Endothelial cell of umbilical vein (primary cell): ENCODE measurements at regions not wholly inside any gene's neighbourhood (a gene's known extent, or its start where the extent isn't known, plus 50 kb on each side); places are given as distances from the start of the nearest gene placed in this dataset.

ENCODE experiments used
- BruUV-seq: library from RNA; stranded (reverse); fragments of 400-500 nt; replicated peaks from 2 replicates; lab custom pipeline; 2021; lab: Mats Ljungman, UMichigan
- CTCF ChIA-PET: fragments of 300-600, 350-600 bp; sonication (Branson Sonifier 250); formaldehyde crosslinking; loops from one replicate; lab custom pipeline; 2021; ENCODE audit warnings: antibody characterized with exemption, inconsistent platforms; lab: Charles Lee
- POLR2A ChIA-PET: fragments of 300-600, 350-600 bp; sonication (Branson Sonifier 250); formaldehyde crosslinking; loops from one replicate; lab custom pipeline; 2021; ENCODE audit warnings: antibody characterized with exemption, inconsistent platforms; lab: Charles Lee
- DNase-seq: peaks from one replicate; pipeline ENCODE4 v3.0.0-alpha.2; 2011; ENCODE audit warnings: low read depth, low spot score
- FAIRE-seq: peaks from 2 replicates; lab custom pipeline; 2011; peaks lifted over from hg19 to GRCh38; lab: Jason Lieb, UNC
- H2AFZ ChIP-seq: 2 replicates; pipeline ENCODE4 v1.6.0; 2012; ENCODE audit warnings: low read depth, low read length, control low read depth, inconsistent platforms
- H3K27ac ChIP-seq: 2 replicates; pipeline ENCODE4 v1.5.1; 2011; ENCODE audit warnings: low read depth, mild to moderate bottlenecking, control low read depth, low read length, moderate library complexity; ENCODE audit not compliant: insufficient read depth
- H3K27me3 ChIP-seq, 2 experiments: 2 replicates each; pipeline versions ENCODE4 v1.6.0 to v1.6.1; 2011; ENCODE audit warnings: low read length in 2 of 2, mixed read lengths in 1 of 2; ENCODE audit not compliant: control insufficient read depth in 2 of 2, insufficient read depth in 2 of 2
- H3K36me3 ChIP-seq, 2 experiments: 2 replicates in 1 of 2; 3 replicates in 1 of 2; pipeline ENCODE4 v1.5.1; 2011; ENCODE audit warnings: low read length in 2 of 2, mild to moderate bottlenecking in 1 of 2, moderate library complexity in 1 of 2; ENCODE audit not compliant: control insufficient read depth in 2 of 2, insufficient read depth in 2 of 2; ENCODE audit errors: extremely low read depth in 1 of 2
- H3K4me1 ChIP-seq: 3 replicates; pipeline ENCODE4 v1.5.1; 2011; ENCODE audit warnings: mild to moderate bottlenecking, low read length; ENCODE audit not compliant: control insufficient read depth, insufficient read depth; ENCODE audit errors: extremely low read depth
- H3K4me2 ChIP-seq: 2 replicates; pipeline ENCODE4 v1.6.1; 2011; ENCODE audit warnings: low read length, control low read depth, mixed read lengths; ENCODE audit not compliant: insufficient read depth
- H3K4me3 ChIP-seq, 3 experiments: fragments of 200-600 bp in 1 of 3; sonication (generic), shearing (Covaris generic) in 1 of 3; replicated peaks in 1 of 3; 2 replicates each; pipeline ENCODE4 v1.5.1; 2011 to 2016; ENCODE audit warnings: control low read depth in 3 of 3, low read length in 3 of 3, mild to moderate bottlenecking in 2 of 3, inconsistent platforms in 1 of 3, low read depth in 1 of 3, moderate library complexity in 1 of 3; ENCODE audit not compliant: insufficient read depth in 1 of 3
- H3K79me2 ChIP-seq: 2 replicates; pipeline ENCODE4 v1.6.0; 2012; ENCODE audit warnings: low read length, inconsistent platforms; ENCODE audit not compliant: control insufficient read depth, insufficient read depth
- H3K9ac ChIP-seq: replicated peaks from 2 replicates; pipeline ENCODE3; 2011; ENCODE audit warnings: low read length, control low read depth; ENCODE audit not compliant: insufficient read depth; ENCODE audit errors: extremely low read depth
- H3K9me1 ChIP-seq: replicated peaks from 3 replicates; pipeline ENCODE4 v1.6.0; 2011; ENCODE audit warnings: mild to moderate bottlenecking, low read length; ENCODE audit not compliant: control insufficient read depth, insufficient read depth; ENCODE audit errors: extremely low read depth
- H3K9me3 ChIP-seq: replicated peaks from 2 replicates; pipeline ENCODE4 v1.5.1; 2012; ENCODE audit warnings: low read length, inconsistent platforms; ENCODE audit not compliant: control insufficient read depth, insufficient read depth
- H4K20me1 ChIP-seq: replicated peaks from 2 replicates; pipeline ENCODE3; 2011; ENCODE audit warnings: mild to moderate bottlenecking, low read length; ENCODE audit not compliant: control insufficient read depth, insufficient read depth; ENCODE audit errors: extremely low read depth
- EZH2 ChIP-seq: IDR thresholded peaks from 2 replicates; pipeline ENCODE4 v1.6.1; 2012; ENCODE audit warnings: borderline replicate concordance, low read depth, mild to moderate bottlenecking, moderate library complexity, low read length, inconsistent platforms; ENCODE audit not compliant: severe bottlenecking
- FOS ChIP-seq: IDR thresholded peaks from 2 replicates; pipeline ENCODE4 v1.6.1; 2011; ENCODE audit warnings: mild to moderate bottlenecking, low read length, moderate library complexity, borderline replicate concordance; ENCODE audit not compliant: insufficient read depth
- GATA2 ChIP-seq: IDR thresholded peaks from 2 replicates; pipeline ENCODE4 v1.7.0; 2011; ENCODE audit warnings: low read depth, mild to moderate bottlenecking, moderate library complexity, mixed read lengths, low read length; ENCODE audit not compliant: insufficient read length, insufficient read depth
- JUN ChIP-seq: IDR thresholded peaks from 2 replicates; pipeline ENCODE4 v1.6.1; 2011; ENCODE audit warnings: borderline replicate concordance, low read depth; ENCODE audit not compliant: insufficient read length, insufficient read depth
- MYC ChIP-seq: IDR thresholded peaks from one replicate; pipeline ENCODE4 v1.6.1; 2011; ENCODE audit warnings: mild to moderate bottlenecking, low read depth, low read length
- POLR2A ChIP-seq: IDR thresholded peaks from 2 replicates; pipeline ENCODE4 v1.6.1; 2012; ENCODE audit warnings: low read depth, mild to moderate bottlenecking, control low read depth, low read length
- POLR2AphosphoS5 ChIP-seq: IDR thresholded peaks from 2 replicates; pipeline ENCODE4 v1.6.1; 2012; ENCODE audit warnings: low read depth, mild to moderate bottlenecking, control low read depth, low read length, moderate library complexity; ENCODE audit not compliant: insufficient read depth
- dilution Hi-C: fragments of 300-500 bp; cut with MboI; formaldehyde crosslinking; loops from one replicate; pipeline ENCODE4 v1.15.0; 2019; ENCODE audit warnings: low sequenced_read_pairs; ENCODE audit not compliant: extremely low pct_ligation_motif_present
- intact Hi-C: fragments of 100-400 bp; cut with micrococcal nuclease; formaldehyde crosslinking; loops from one replicate; pipeline ENCODE4 v1.10.0; 2022
- TF ChIP-seq, protein P1 (sequence below), 2 donors: IDR thresholded peaks; 1 replicate in 1 of 2; 2 replicates in 1 of 2; pipeline ENCODE4 v1.5.1; 2011; ENCODE audit warnings: low read length in 2 of 2, mild to moderate bottlenecking in 2 of 2, moderate library complexity in 2 of 2, control low read depth in 1 of 2, inconsistent platforms in 1 of 2, low read depth in 1 of 2; ENCODE audit not compliant: insufficient read depth in 1 of 2; ENCODE audit errors: extremely low read depth in 1 of 2
- TF ChIP-seq, protein P2 (sequence below): IDR thresholded peaks from 2 replicates; pipeline ENCODE4 v1.6.1; 2011; ENCODE audit not compliant: insufficient read depth, insufficient read length

DNA sequence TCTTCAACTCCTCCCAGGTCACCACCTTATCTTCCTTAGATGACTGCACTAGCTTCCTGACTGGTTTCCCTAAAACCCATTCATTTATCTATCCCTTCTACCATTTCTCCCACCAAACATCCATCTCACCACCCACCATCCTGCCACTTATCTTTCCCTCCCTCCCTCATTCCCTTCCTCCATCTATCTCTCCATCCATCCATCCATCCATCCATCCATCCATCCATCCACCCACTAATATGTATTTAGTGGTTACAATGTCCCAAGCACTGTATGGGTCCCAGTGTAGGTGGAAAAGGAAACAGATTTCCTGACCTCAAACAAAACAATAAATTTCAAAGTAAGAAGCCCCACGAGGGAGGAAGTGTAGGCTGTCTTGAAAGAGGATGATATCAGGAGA is 59.3 kb upstream of the APCDD1L start:
- Histone ChIP-seq H3K36me3 (no peaks in the 10 kb centered on the region), H2AFZ (no peak overlapping the region), H4K20me1 (no peaks in the 10 kb centered on the region), H3K9me1 (no peaks in the 10 kb centered on the region), H3K27ac (no peak overlapping the region), H3K4me2 (no peak overlapping the region), H3K4me1 (no peaks in the 10 kb centered on the region), H3K9me3 (no peaks in the 10 kb centered on the region), H3K4me3 (no peak overlapping the region), H3K79me2 (no peaks in the 10 kb centered on the region), H3K27me3 (no peaks in the 10 kb centered on the region), H3K9ac (no peak overlapping the region)
- FAIRE-seq (no peak), DNase-seq (no peak)
- BruUV-seq: no TSS peak
- intact Hi-C loops (no loop called here), dilution Hi-C loops (no loop called here)
- POLR2A ChIA-PET: no interaction called here
- CTCF ChIA-PET: interaction anchor here (0.7 kb wide), 1 partner anchor 70 kb away, joined by 3 read pairs; no protein-coding TSS in a partner anchor
- TF ChIP-seq, protein P1, sequence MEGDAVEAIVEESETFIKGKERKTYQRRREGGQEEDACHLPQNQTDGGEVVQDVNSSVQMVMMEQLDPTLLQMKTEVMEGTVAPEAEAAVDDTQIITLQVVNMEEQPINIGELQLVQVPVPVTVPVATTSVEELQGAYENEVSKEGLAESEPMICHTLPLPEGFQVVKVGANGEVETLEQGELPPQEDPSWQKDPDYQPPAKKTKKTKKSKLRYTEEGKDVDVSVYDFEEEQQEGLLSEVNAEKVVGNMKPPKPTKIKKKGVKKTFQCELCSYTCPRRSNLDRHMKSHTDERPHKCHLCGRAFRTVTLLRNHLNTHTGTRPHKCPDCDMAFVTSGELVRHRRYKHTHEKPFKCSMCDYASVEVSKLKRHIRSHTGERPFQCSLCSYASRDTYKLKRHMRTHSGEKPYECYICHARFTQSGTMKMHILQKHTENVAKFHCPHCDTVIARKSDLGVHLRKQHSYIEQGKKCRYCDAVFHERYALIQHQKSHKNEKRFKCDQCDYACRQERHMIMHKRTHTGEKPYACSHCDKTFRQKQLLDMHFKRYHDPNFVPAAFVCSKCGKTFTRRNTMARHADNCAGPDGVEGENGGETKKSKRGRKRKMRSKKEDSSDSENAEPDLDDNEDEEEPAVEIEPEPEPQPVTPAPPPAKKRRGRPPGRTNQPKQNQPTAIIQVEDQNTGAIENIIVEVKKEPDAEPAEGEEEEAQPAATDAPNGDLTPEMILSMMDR (IDR thresholded peaks at IDR 0.05; ENCODE audit: extremely low read depth in 1 of 2, insufficient read depth in 1 of 2, low read depth in 1 of 2, low read length in 2 of 2): no peak
- no peak for TF ChIP-seq GATA2
- TF ChIP-seq POLR2AphosphoS5: no peak
- TF ChIP-seq JUN: no peak
- no peak for TF ChIP-seq EZH2
- TF ChIP-seq, protein P2, sequence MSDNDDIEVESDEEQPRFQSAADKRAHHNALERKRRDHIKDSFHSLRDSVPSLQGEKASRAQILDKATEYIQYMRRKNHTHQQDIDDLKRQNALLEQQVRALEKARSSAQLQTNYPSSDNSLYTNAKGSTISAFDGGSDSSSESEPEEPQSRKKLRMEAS: no peak
- TF ChIP-seq FOS: no peak
- TF ChIP-seq MYC: no peak
- no peak for TF ChIP-seq POLR2A
